B cell (primary cell): ENCODE measurements at regions not wholly inside any gene's neighbourhood (a gene's known extent, or its start where the extent isn't known, plus 50 kb on each side); places are given as distances from the start of the nearest gene placed in this dataset.

Experiments
- EZH2 ChIP-seq: IDR thresholded peaks from 2 replicates; pipeline ENCODE4 v1.6.1; 2012; ENCODE audit warnings: borderline replicate concordance, low read depth, mild to moderate bottlenecking, moderate library complexity, low read length; ENCODE audit not compliant: insufficient read depth, poor library complexity, severe bottlenecking
- TF ChIP-seq, protein P1 (sequence below): fragments of 200-600 bp; IDR thresholded peaks from one replicate; pipeline ENCODE4 v1.8.0; 2022; ENCODE audit warnings: antibody characterized with exemption, mild to moderate bottlenecking

DNA sequence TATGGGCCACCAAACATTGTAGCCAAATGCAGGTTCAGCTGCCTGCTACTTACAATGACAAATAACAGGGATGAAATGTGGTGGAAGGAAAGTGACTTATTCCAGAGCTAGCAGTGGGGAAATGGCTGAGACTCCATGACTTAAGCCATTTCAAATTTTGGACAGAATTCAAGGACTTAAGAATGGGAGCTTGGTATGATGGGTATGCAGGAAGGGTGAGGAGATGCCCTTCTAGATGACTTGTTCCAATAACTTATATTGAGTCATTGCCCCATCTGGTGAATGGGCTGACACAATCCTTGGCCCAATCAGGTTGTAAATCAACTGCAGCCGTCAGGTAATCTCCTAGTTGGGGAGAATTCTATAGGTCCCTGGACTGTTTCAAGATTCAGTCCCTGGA, 230.7 kb upstream of the SGCD start:
- no peak for TF ChIP-seq EZH2
- TF ChIP-seq, protein P1, sequence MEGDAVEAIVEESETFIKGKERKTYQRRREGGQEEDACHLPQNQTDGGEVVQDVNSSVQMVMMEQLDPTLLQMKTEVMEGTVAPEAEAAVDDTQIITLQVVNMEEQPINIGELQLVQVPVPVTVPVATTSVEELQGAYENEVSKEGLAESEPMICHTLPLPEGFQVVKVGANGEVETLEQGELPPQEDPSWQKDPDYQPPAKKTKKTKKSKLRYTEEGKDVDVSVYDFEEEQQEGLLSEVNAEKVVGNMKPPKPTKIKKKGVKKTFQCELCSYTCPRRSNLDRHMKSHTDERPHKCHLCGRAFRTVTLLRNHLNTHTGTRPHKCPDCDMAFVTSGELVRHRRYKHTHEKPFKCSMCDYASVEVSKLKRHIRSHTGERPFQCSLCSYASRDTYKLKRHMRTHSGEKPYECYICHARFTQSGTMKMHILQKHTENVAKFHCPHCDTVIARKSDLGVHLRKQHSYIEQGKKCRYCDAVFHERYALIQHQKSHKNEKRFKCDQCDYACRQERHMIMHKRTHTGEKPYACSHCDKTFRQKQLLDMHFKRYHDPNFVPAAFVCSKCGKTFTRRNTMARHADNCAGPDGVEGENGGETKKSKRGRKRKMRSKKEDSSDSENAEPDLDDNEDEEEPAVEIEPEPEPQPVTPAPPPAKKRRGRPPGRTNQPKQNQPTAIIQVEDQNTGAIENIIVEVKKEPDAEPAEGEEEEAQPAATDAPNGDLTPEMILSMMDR, result no peak
